Stomach (tissue), 8 donors: ENCODE measurements at regions not wholly inside any gene's neighbourhood (a gene's known extent, or its start where the extent isn't known, plus 50 kb on each side); places are given as distances from the start of the nearest gene placed in this dataset.

Source experiments
- DNase-seq, 2 donors: peaks; one replicate each; pipeline versions ENCODE4 v3.0.0 to v3.0.0-alpha.2; 2013 to 2019
- H3K27ac ChIP-seq, 5 donors: fragments of 200-600 bp in 4 of 5; sonication (generic) in 4 of 5; one replicate each; pipeline ENCODE4 v1.5.1; 2013 to 2019; ENCODE audit warnings: mild to moderate bottlenecking in 1 of 5, moderate library complexity in 1 of 5
- H3K27me3 ChIP-seq, 3 donors: fragments of 200-600 bp; sonication (generic); one replicate each; pipeline ENCODE4 v1.5.1; 2017 to 2019; ENCODE audit warnings: mixed run types in 1 of 3
- H3K36me3 ChIP-seq, 4 donors: fragments of 200-600 bp; sonication (generic); 1 replicate in 3 of 4; 2 replicates in 1 of 4; pipeline ENCODE4 v1.5.1; 2016 to 2019
- H3K4me1 ChIP-seq, 4 donors: fragments of 200-600 bp; sonication (generic); one replicate each; pipeline ENCODE4 v1.5.1; 2016 to 2019
- H3K4me3 ChIP-seq, 4 donors: fragments of 200-600 bp; sonication (generic) in 3 of 4; one replicate each; pipeline ENCODE4 v1.5.1; 2016 to 2019; ENCODE audit warnings: mild to moderate bottlenecking in 1 of 4
- H3K9me3 ChIP-seq, 4 donors: fragments of 200-600 bp; sonication (generic); one replicate each; pipeline ENCODE4 v1.5.1; 2016 to 2019
- CTCF ChIP-seq, 7 experiments: fragments of 450-650 bp in 4 of 7; fragments of 200-600 bp in 3 of 7; sonication (generic) in 3 of 7; IDR thresholded peaks; one replicate each; pipeline ENCODE4 v1.5.1; 2016 to 2019; ENCODE audit warnings: antibody characterized with exemption in 7 of 7, control low read depth in 2 of 7, mild to moderate bottlenecking in 1 of 7
- EP300 ChIP-seq: sonication (generic); formaldehyde crosslinking; IDR thresholded peaks from one replicate; pipeline ENCODE4 v1.6.1; 2017; ENCODE audit warnings: antibody characterized with exemption
- POLR2A ChIP-seq, 4 donors: fragments of 450-650 bp; IDR thresholded peaks; one replicate each; pipeline ENCODE4 v1.6.1; 2016; ENCODE audit warnings: antibody characterized with exemption in 4 of 4, control low read depth in 2 of 4, mild to moderate bottlenecking in 1 of 4, moderate library complexity in 1 of 4
- POLR2AphosphoS5 ChIP-seq, 3 donors: sonication (generic); formaldehyde crosslinking; IDR thresholded peaks; one replicate each; pipeline ENCODE4 v1.6.1; 2016; ENCODE audit warnings: antibody characterized with exemption in 3 of 3
- WGBS, 5 donors: extraction: QIAGEN DNeasy Blood & Tissue Kit in 3 of 5; methylation state at CpG; one replicate each; pipeline versions ENCODE4 v1.1.5 to v1.1.7; 2013 to 2018; 5-methylcytosine and 5-hydroxymethylcytosine counted together
- intact Hi-C: fragments of 100-400 bp; cut with DNase I; formaldehyde crosslinking; loops from one replicate; pipeline ENCODE4 v1.15.1; 2023; ENCODE audit warnings: low total_unique reads
- donor health status: healthy with polysubstance abuse.
- donor health status: Bipolar disorder and iron deficiency.
- donor health status: healthy.

- Histone ChIP-seq H3K4me1 (peaks cover 0 to 20% (median 0%) of the 10 kb centered on the region in 4 donors), H3K27ac (peak overlapping the region in 1 of 5 donors; percentile 65), H3K4me3 (no peak overlapping the region), H3K27me3 (no peaks in the 10 kb centered on the region), H3K9me3 (no peaks in the 10 kb centered on the region), H3K36me3 (no peaks in the 10 kb centered on the region)
- intact Hi-C loops = no loop called here
- WGBS, 5 donors = 54 to 85% (median 68%) methylated on average over 5 of the region's 5 CpGs
- DNase-seq = peak in 1 of 2 donors; percentile 48
- TF ChIP-seq CTCF (IDR thresholded peaks at IDR 0.05) = no peak
- no peak for TF ChIP-seq POLR2A (IDR thresholded peaks at IDR 0.05)
- TF ChIP-seq POLR2AphosphoS5 (IDR thresholded peaks at IDR 0.05) = peak in 1 of 3 donors; percentile 39
- no peak for TF ChIP-seq EP300
Measured at GRCh38 chr2:215668378-215668775, 232.5 kb upstream of the FN1 start.

GRCh38 chr2:215667585-215668377 is 231.9 kb upstream of the FN1 start:
- Histone ChIP-seq H3K27ac (peak overlapping the region in 1 of 5 donors; percentile 65), H3K4me1 (peaks cover 0 to 20% (median 0%) of the 10 kb centered on the region in 4 donors), H3K4me3 (no peak overlapping the region), H3K36me3 (no peaks in the 10 kb centered on the region), H3K9me3 (no peaks in the 10 kb centered on the region), H3K27me3 (no peaks in the 10 kb centered on the region)
- 76 to 86% (median 82%) methylated on average over 10 of the region's 10 CpGs for WGBS, 5 donors
- no peak for TF ChIP-seq EP300
- intact Hi-C loops = no loop called here
- no peak for DNase-seq

GRCh38 chr2:215664847-215665525 is 229.1 kb upstream of the FN1 start:
- WGBS, 5 donors = 59 to 79% (median 74%) methylated on average over 3 of the region's 3 CpGs
- intact Hi-C loops = no loop called here
- Histone ChIP-seq H3K9me3 (no peaks in the 10 kb centered on the region), H3K4me1 (peaks cover 0 to 20% (median 0%) of the 10 kb centered on the region in 4 donors), H3K4me3 (no peak overlapping the region), H3K36me3 (no peaks in the 10 kb centered on the region), H3K27me3 (no peaks in the 10 kb centered on the region), H3K27ac (peak overlapping the region in 2 of 5 donors; percentile 18 to 20)
- TF ChIP-seq POLR2A (IDR thresholded peaks at IDR 0.05) = no peak
- peak in 2 of 3 donors; percentile 17 to 72 for TF ChIP-seq POLR2AphosphoS5 (IDR thresholded peaks at IDR 0.05)
- DNase-seq = no peak

GRCh38 chr2:215662715-215663114 is 226.8 kb upstream of the FN1 start:
- Histone ChIP-seq H3K9me3 (no peaks in the 10 kb centered on the region), H3K4me3 (no peak overlapping the region), H3K4me1 (peaks cover 0 to 5% (median 0%) of the 10 kb centered on the region in 4 donors), H3K36me3 (no peaks in the 10 kb centered on the region), H3K27ac (no peak overlapping the region), H3K27me3 (no peaks in the 10 kb centered on the region)
- 60 to 77% (median 71%) methylated on average over 1 of the region's 1 CpG for whole genome bisulfite sequencing, 5 donors
- no peak for TF ChIP-seq POLR2A (IDR thresholded peaks at IDR 0.05)
- DNase-seq = no peak
- intact Hi-C loops = no loop called here

GRCh38 chr2:215660687-215661086 is 224.8 kb upstream of the FN1 start:
- H3K27ac ChIP-seq = no peak overlapping the region
- H3K27me3 ChIP-seq = no peaks in the 10 kb centered on the region
- peak in 1 of 3 donors; percentile 21 for TF ChIP-seq POLR2AphosphoS5 (IDR thresholded peaks at IDR 0.05)
- no peak for TF ChIP-seq POLR2A (IDR thresholded peaks at IDR 0.05)
- TF ChIP-seq CTCF (IDR thresholded peaks at IDR 0.05) = no peak
- TF ChIP-seq EP300 = no peak
- DNase-seq = no peak
- WGBS, 5 donors = 68 to 87% (median 80%) methylated on average over 8 of the region's 8 CpGs
- H3K36me3 ChIP-seq = no peaks in the 10 kb centered on the region
- no peak overlapping the region for H3K4me3 ChIP-seq
- H3K4me1 ChIP-seq = no peaks in the 10 kb centered on the region
- intact Hi-C loops = no loop called here
- no peaks in the 10 kb centered on the region for H3K9me3 ChIP-seq
